ENCODE measurements at regions not wholly inside any gene's neighbourhood (a gene's known extent, or its start where the extent isn't known, plus 50 kb on each side); places are given as distances from the start of the nearest gene placed in this dataset.

GRCh38 chr2:17263570-17263968, 254.7 kb downstream of the RAD51AP2 start:
- no peaks in the 10 kb centered on the region for H4K20me1 ChIP-seq (ENCODE audit: insufficient read depth)
- ATAC-seq (no peak), DNase-seq (ENCODE audit: low read depth, low spot score) (no peak)
- no peak overlapping the region for H3K27ac ChIP-seq (ENCODE audit: low read depth, low read length)
- ChIA-PET RAD21 (ENCODE audit: low non-redundant PET in 1 of 2, low total read pairs in 2 of 2, uncharacterized antibody in 2 of 2, unreplicated experiment in 2 of 2) (no interaction called here), CTCF (no interaction called here), POLR2A (no interaction called here)
- TF ChIP-seq EZH2 (IDR thresholded peaks at IDR 0.05) (no peak), RAD21 (IDR thresholded peaks at IDR 0.05; ENCODE audit: low read depth) (no peak), FOSL1 (IDR thresholded peaks at IDR 0.05; ENCODE audit: low read depth) (no peak), ELF1 (IDR thresholded peaks at IDR 0.05; ENCODE audit: borderline replicate concordance, low read depth) (no peak), REST (IDR thresholded peaks at IDR 0.05; ENCODE audit: low read depth) (no peak)
- no peaks in the 10 kb centered on the region for H3K9me2 ChIP-seq (ENCODE audit: insufficient read depth)
- no peak overlapping the region for H3K4me3 ChIP-seq (replicated peaks in 1 of 2; ENCODE audit: low read depth in 1 of 2, low read length in 2 of 2)
- BruUV-seq (replicated peaks) = no TSS peak
- H3K4me1 ChIP-seq (ENCODE audit: control insufficient read depth in 1 of 2, insufficient read depth in 2 of 2, low read length in 2 of 2) = no peaks in the 10 kb centered on the region
- no peaks in the 10 kb centered on the region for H3K79me2 ChIP-seq (ENCODE audit: insufficient read depth, low read length)
- no peaks in the 10 kb centered on the region for H3K9me3 ChIP-seq (ENCODE audit: control insufficient read depth in 1 of 2, insufficient read depth in 1 of 2, low read depth in 1 of 2, low read length in 2 of 2)
- intact Hi-C loops (cut with micrococcal nuclease) = no loop called here
- H3K27me3 ChIP-seq (ENCODE audit: insufficient read depth, low read length) = 0 out of 2 replicates have a peak, but pooled peaks cover 6% of the 10 kb centered on the region
- H3K9ac ChIP-seq (ENCODE audit: low read length) = no peak overlapping the region
- H2AFZ ChIP-seq (ENCODE audit: low read depth, low read length, poor library complexity, severe bottlenecking) = no peak overlapping the region
- H3K4me2 ChIP-seq (ENCODE audit: low read length) = no peak overlapping the region
- H3K36me3 ChIP-seq (ENCODE audit: control insufficient read depth in 1 of 2, insufficient read depth in 2 of 2, low read length in 2 of 2) = no peaks in the 10 kb centered on the region

DNA sequence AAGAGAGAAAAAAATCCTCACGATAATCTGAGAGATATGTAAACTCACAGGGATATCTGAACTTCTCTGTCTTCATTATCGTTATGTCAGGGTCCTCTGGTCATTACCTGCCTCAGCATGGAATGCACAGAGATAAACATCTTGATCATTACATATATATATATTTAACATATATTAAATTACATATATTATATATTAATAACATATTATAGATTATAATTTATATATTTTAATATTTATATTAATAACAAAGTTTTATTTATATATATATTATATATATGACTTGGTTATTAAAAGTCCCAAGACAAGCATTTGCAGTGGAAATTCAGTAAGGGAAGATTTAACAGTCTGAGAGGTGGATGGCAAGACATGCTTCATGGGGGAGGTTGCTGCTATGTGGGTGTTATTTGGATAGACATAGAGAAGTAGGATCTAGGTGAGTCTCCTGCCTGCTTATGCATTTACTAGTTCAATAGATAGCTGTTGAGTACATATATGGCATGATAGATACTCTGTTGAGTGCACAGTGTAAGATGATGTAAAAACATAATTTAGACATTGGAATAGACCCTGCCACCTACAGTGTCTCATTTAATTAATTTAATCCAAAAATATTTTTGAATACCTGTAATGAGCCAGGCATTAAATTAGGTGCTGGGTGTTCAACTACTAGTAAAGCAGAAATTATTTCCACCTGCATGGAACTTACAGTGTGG, 255.2 kb downstream of the RAD51AP2 start:
- 0 out of 2 replicates have a peak, but pooled peaks cover 6% of the 10 kb centered on the region for H3K27me3 ChIP-seq (ENCODE audit: insufficient read depth, low read length)
- H3K9me3 ChIP-seq (ENCODE audit: control insufficient read depth in 1 of 2, insufficient read depth in 1 of 2, low read depth in 1 of 2, low read length in 2 of 2) = no peaks in the 10 kb centered on the region
- no peak overlapping the region for H3K4me2 ChIP-seq (ENCODE audit: low read length)
- intact Hi-C loops (cut with micrococcal nuclease) = no loop called here
- ATAC-seq (no peak), DNase-seq (ENCODE audit: low read depth, low spot score) (no peak)
- RAD21 ChIA-PET (ENCODE audit: low non-redundant PET in 1 of 2, low total read pairs in 2 of 2, uncharacterized antibody in 2 of 2, unreplicated experiment in 2 of 2) = no interaction called here
- H3K4me1 ChIP-seq (ENCODE audit: control insufficient read depth in 1 of 2, insufficient read depth in 2 of 2, low read length in 2 of 2) = no peaks in the 10 kb centered on the region
- no peak overlapping the region for H2AFZ ChIP-seq (ENCODE audit: low read depth, low read length, poor library complexity, severe bottlenecking)
- H3K27ac ChIP-seq (ENCODE audit: low read depth, low read length) = no peak overlapping the region
- no peaks in the 10 kb centered on the region for H3K36me3 ChIP-seq (ENCODE audit: control insufficient read depth in 1 of 2, insufficient read depth in 2 of 2, low read length in 2 of 2)
- H3K4me3 ChIP-seq (replicated peaks in 1 of 2; ENCODE audit: low read depth in 1 of 2, low read length in 2 of 2) = no peak overlapping the region
- H4K20me1 ChIP-seq (ENCODE audit: insufficient read depth) = no peaks in the 10 kb centered on the region
- TF ChIP-seq ELF1 (IDR thresholded peaks at IDR 0.05; ENCODE audit: borderline replicate concordance, low read depth) (no peak), EGR1 (IDR thresholded peaks at IDR 0.05; ENCODE audit: low read depth) (no peak), ZFX (IDR thresholded peaks at IDR 0.05) (no peak), ZNF274 (IDR thresholded peaks at IDR 0.05; ENCODE audit: low read depth, low read length) (no peak)
- TF ChIP-seq, protein P1, sequence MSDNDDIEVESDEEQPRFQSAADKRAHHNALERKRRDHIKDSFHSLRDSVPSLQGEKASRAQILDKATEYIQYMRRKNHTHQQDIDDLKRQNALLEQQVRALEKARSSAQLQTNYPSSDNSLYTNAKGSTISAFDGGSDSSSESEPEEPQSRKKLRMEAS (IDR thresholded peaks at IDR 0.05) = no peak
- TF ChIP-seq, protein P2, sequence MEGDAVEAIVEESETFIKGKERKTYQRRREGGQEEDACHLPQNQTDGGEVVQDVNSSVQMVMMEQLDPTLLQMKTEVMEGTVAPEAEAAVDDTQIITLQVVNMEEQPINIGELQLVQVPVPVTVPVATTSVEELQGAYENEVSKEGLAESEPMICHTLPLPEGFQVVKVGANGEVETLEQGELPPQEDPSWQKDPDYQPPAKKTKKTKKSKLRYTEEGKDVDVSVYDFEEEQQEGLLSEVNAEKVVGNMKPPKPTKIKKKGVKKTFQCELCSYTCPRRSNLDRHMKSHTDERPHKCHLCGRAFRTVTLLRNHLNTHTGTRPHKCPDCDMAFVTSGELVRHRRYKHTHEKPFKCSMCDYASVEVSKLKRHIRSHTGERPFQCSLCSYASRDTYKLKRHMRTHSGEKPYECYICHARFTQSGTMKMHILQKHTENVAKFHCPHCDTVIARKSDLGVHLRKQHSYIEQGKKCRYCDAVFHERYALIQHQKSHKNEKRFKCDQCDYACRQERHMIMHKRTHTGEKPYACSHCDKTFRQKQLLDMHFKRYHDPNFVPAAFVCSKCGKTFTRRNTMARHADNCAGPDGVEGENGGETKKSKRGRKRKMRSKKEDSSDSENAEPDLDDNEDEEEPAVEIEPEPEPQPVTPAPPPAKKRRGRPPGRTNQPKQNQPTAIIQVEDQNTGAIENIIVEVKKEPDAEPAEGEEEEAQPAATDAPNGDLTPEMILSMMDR (IDR thresholded peaks at IDR 0.05 in 2 of 3, conservative IDR thresholded peaks at IDR 0.05 in 1 of 3; ENCODE audit: borderline replicate concordance in 1 of 3, insufficient read depth in 1 of 3, low read depth in 2 of 3, low read length in 2 of 3) = no peak
- BruUV-seq (replicated peaks) = no TSS peak
- no peaks in the 10 kb centered on the region for H3K79me2 ChIP-seq (ENCODE audit: insufficient read depth, low read length)
- H3K9ac ChIP-seq (ENCODE audit: low read length) = no peak overlapping the region
- POLR2A ChIA-PET = no interaction called here
- CTCF ChIA-PET = no interaction called here
- no peaks in the 10 kb centered on the region for H3K9me2 ChIP-seq (ENCODE audit: insufficient read depth)

Data from HCT116 (cell line).